ENCODE measurements at regions not wholly inside any gene's neighbourhood (a gene's known extent, or its start where the extent isn't known, plus 50 kb on each side); places are given as distances from the start of the nearest gene placed in this dataset.

- no peak for DNase-seq (ENCODE audit: low read depth in 2 of 2)
These were observed 90.2 kb downstream of the KCTD12 start for GRCh38 chr13:76795701-76796695.

- no peak for DNase-seq (ENCODE audit: low read depth in 2 of 2)
These were observed 93.4 kb downstream of the KCTD12 start for GRCh38 chr13:76792731-76793347.

GRCh38 chr13:76790980-76791819 is 95.0 kb downstream of the KCTD12 start:
- no peak for DNase-seq (ENCODE audit: low read depth in 2 of 2)

GRCh38 chr13:76790526-76790925 is 95.7 kb downstream of the KCTD12 start:
- no peak for DNase-seq (ENCODE audit: low read depth in 2 of 2)

GRCh38 chr13:76783798-76784197 is 102.4 kb downstream of the KCTD12 start:
- no peak for DNase-seq (ENCODE audit: low read depth in 2 of 2)

GRCh38 chr13:76778853-76779252 is 107.4 kb downstream of the KCTD12 start:
- DNase-seq (ENCODE audit: low read depth in 2 of 2): no peak

GRCh38 chr13:76777096-76777495 is 109.1 kb downstream of the KCTD12 start:
- DNase-seq (ENCODE audit: low read depth in 2 of 2): no peak

- no peak for DNase-seq (ENCODE audit: low read depth in 2 of 2)
These were observed 111.0 kb downstream of the KCTD12 start for GRCh38 chr13:76775088-76775740.

GRCh38 chr13:76773448-76774094 is 112.6 kb downstream of the KCTD12 start:
- DNase-seq (ENCODE audit: low read depth in 2 of 2): no peak

GRCh38 chr13:76772241-76772640 is 114.0 kb downstream of the KCTD12 start:
- no peak for DNase-seq (ENCODE audit: low read depth in 2 of 2)

GRCh38 chr13:76769271-76769791 is 116.9 kb downstream of the KCTD12 start:
- no peak for DNase-seq (ENCODE audit: low read depth in 2 of 2)

- no peak for DNase-seq (ENCODE audit: low read depth in 2 of 2)
These were observed 117.8 kb downstream of the KCTD12 start for GRCh38 chr13:76768384-76768783.

- DNase-seq (ENCODE audit: low read depth in 2 of 2): no peak
These were observed 121.3 kb downstream of the KCTD12 start for GRCh38 chr13:76764916-76765315.

- DNase-seq (ENCODE audit: low read depth in 2 of 2): no peak
These were observed 121.8 kb downstream of the KCTD12 start for GRCh38 chr13:76764429-76764828.

- DNase-seq (ENCODE audit: low read depth in 2 of 2): no peak
These were observed 123.5 kb downstream of the KCTD12 start for GRCh38 chr13:76762721-76763120.

GRCh38 chr13:76759877-76760276 is 126.3 kb downstream of the KCTD12 start:
- no peak for DNase-seq (ENCODE audit: low read depth in 2 of 2)

GRCh38 chr13:76758738-76759137 is 127.5 kb downstream of the KCTD12 start:
- DNase-seq (ENCODE audit: low read depth in 2 of 2): no peak

GRCh38 chr13:76758257-76758656 is 127.9 kb downstream of the KCTD12 start:
- DNase-seq (ENCODE audit: low read depth in 2 of 2): no peak

- DNase-seq (ENCODE audit: low read depth in 2 of 2): no peak
These were observed 129.8 kb downstream of the KCTD12 start for GRCh38 chr13:76756451-76756850.

- no peak for DNase-seq (ENCODE audit: low read depth in 2 of 2)
These were observed 131.8 kb downstream of the KCTD12 start for GRCh38 chr13:76754414-76754813.

- DNase-seq (ENCODE audit: low read depth in 2 of 2): no peak
These were observed 134.9 kb downstream of the KCTD12 start for GRCh38 chr13:76751278-76751677.
